Smooth muscle cell (in vitro differentiated cells): ENCODE measurements at regions not wholly inside any gene's neighbourhood (a gene's known extent, or its start where the extent isn't known, plus 50 kb on each side); places are given as distances from the start of the nearest gene placed in this dataset.
"Not testable (repeated sequence)": the region's sequence is repeated elsewhere in the genome, so short reads cannot be mapped to it uniquely, and the experiment has no call there.

Experiments used
- DNase-seq: peaks from one replicate; lab custom pipeline; 2025; ENCODE audit not compliant: unreplicated experiment; lab: John Stamatoyannopoulos, UW
- H2AFZ ChIP-seq: fragments of 200-600 bp; sonication (generic); 2 replicates; pipeline ENCODE4 v1.6.0; 2016; ENCODE audit warnings: antibody characterized with exemption, low read depth, mild to moderate bottlenecking
- H3F3A ChIP-seq: fragments of 200-600 bp; sonication (generic); 2 replicates; pipeline ENCODE4 v1.6.0; 2017; ENCODE audit warnings: antibody characterized with exemption, low read depth
- H3K27ac ChIP-seq: fragments of 200-600 bp; sonication (generic); 2 replicates; pipeline ENCODE4 v1.5.1; 2016; ENCODE audit warnings: low read depth, mild to moderate bottlenecking
- H3K27me3 ChIP-seq: fragments of 200-600 bp; sonication (generic); 2 replicates; pipeline ENCODE4 v1.6.1; 2016; ENCODE audit warnings: low read depth, mild to moderate bottlenecking
- H3K36me3 ChIP-seq: fragments of 200-600 bp; sonication (generic); 2 replicates; pipeline ENCODE4 v1.5.1; 2016; ENCODE audit warnings: low read depth
- H3K4me1 ChIP-seq: fragments of 200-600 bp; sonication (generic); 2 replicates; pipeline ENCODE4 v1.5.1; 2016; ENCODE audit warnings: low read depth
- H3K4me2 ChIP-seq: fragments of 200-600 bp; sonication (generic); 2 replicates; pipeline ENCODE4 v1.6.0; 2016; ENCODE audit warnings: mild to moderate bottlenecking
- H3K4me3 ChIP-seq: fragments of 200-600 bp; sonication (generic); 2 replicates; pipeline ENCODE4 v1.5.1; 2016; ENCODE audit warnings: mild to moderate bottlenecking
- H3K79me2 ChIP-seq: fragments of 200-600 bp; sonication (generic); 2 replicates; pipeline ENCODE4 v1.6.0; 2016; ENCODE audit warnings: low read depth, mild to moderate bottlenecking
- H3K9ac ChIP-seq: fragments of 200-600 bp; sonication (generic); 2 replicates; pipeline ENCODE4 v1.6.0; 2016; ENCODE audit warnings: low read depth
- H3K9me3 ChIP-seq: fragments of 200-600 bp; sonication (generic); replicated peaks from 2 replicates; pipeline ENCODE4 v1.5.1; 2016; ENCODE audit warnings: low read depth
- H4K20me1 ChIP-seq: fragments of 200-600 bp; sonication (generic); 2 replicates; pipeline ENCODE4 v1.6.0; 2016; ENCODE audit warnings: low read depth
- WGBS: methylation state at CpG from one replicate; pipeline ENCODE4 v1.1.7; 2016; ENCODE audit warnings: low lambda C conversion rate; 5-methylcytosine and 5-hydroxymethylcytosine counted together
- TF ChIP-seq, protein P1 (sequence below): fragments of 200-600 bp; sonication (generic); IDR thresholded peaks from 2 replicates; pipeline ENCODE4 v1.5.1; 2017; ENCODE audit warnings: borderline replicate concordance, mild to moderate bottlenecking, antibody characterized with exemption; ENCODE audit not compliant: insufficient read depth, poor library complexity, severe bottlenecking

DNA sequence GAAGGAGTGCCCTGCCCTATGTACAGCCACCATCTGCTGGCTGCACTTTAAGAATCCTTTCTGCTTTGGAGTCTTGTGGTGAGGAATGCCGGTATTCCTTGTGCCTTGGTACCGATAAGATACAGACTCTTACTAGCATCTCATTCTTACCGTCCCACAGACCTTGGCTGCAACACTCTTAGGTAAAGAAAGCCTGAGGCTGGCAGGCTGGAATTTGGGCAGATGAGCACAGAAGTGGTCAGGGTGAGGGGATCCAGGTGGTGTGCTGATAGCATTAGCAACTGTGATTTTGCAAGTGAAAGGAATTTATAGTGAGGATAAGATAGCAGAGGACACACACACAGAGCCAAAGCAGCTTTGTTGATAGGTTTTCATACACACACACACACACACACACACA, 198.1 kb downstream of the ENC1 start:
- Histone ChIP-seq H3K4me2 (no peak overlapping the region), H4K20me1 (no peaks in the 10 kb centered on the region), H3K9me3 (no peaks in the 10 kb centered on the region), H3K4me3 (no peak overlapping the region), H3K27me3 (no peaks in the 10 kb centered on the region), H3K4me1 (no peaks in the 10 kb centered on the region), H3K79me2 (no peaks in the 10 kb centered on the region), H3K27ac (no peak overlapping the region), H3K9ac (no peak overlapping the region), H3F3A (no peaks in the 10 kb centered on the region), H3K36me3 (no peaks in the 10 kb centered on the region), H2AFZ (no peak overlapping the region)
- TF ChIP-seq, protein P1, sequence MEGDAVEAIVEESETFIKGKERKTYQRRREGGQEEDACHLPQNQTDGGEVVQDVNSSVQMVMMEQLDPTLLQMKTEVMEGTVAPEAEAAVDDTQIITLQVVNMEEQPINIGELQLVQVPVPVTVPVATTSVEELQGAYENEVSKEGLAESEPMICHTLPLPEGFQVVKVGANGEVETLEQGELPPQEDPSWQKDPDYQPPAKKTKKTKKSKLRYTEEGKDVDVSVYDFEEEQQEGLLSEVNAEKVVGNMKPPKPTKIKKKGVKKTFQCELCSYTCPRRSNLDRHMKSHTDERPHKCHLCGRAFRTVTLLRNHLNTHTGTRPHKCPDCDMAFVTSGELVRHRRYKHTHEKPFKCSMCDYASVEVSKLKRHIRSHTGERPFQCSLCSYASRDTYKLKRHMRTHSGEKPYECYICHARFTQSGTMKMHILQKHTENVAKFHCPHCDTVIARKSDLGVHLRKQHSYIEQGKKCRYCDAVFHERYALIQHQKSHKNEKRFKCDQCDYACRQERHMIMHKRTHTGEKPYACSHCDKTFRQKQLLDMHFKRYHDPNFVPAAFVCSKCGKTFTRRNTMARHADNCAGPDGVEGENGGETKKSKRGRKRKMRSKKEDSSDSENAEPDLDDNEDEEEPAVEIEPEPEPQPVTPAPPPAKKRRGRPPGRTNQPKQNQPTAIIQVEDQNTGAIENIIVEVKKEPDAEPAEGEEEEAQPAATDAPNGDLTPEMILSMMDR: no peak
- 19% methylated on average over 3 of the region's 3 CpGs for WGBS
- DNase-seq: no peak

DNA sequence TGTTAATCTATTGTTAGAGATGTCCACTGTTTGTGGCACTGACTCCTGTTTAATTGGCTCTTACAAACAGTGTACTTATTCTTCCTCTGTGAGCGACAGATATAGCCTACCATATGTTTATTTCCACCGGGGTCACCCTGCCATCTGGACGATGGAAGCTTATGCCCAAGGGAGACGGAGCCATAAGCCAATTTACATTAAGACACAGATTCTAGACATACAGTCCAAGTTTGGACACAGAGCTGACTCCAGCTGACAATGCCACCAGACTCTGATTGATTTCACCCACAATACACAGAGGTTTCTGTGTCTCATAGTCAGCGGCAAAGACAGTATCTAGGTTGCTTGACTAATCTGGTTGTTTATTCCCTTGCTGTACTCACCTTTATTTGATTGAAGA, 198.9 kb downstream of the ENC1 start:
- Histone ChIP-seq H3K4me3 (no peak overlapping the region), H3K4me2 (no peak overlapping the region), H4K20me1 (no peaks in the 10 kb centered on the region), H3K27ac (no peak overlapping the region), H3K79me2 (no peaks in the 10 kb centered on the region), H3K9ac (no peak overlapping the region), H2AFZ (no peak overlapping the region), H3K27me3 (no peaks in the 10 kb centered on the region), H3K9me3 (no peaks in the 10 kb centered on the region), H3F3A (no peaks in the 10 kb centered on the region), H3K36me3 (no peaks in the 10 kb centered on the region), H3K4me1 (no peaks in the 10 kb centered on the region)
- WGBS: 71% methylated on average over 5 of the region's 5 CpGs
- DNase-seq: no peak
- TF ChIP-seq, protein P1: no peak

DNA sequence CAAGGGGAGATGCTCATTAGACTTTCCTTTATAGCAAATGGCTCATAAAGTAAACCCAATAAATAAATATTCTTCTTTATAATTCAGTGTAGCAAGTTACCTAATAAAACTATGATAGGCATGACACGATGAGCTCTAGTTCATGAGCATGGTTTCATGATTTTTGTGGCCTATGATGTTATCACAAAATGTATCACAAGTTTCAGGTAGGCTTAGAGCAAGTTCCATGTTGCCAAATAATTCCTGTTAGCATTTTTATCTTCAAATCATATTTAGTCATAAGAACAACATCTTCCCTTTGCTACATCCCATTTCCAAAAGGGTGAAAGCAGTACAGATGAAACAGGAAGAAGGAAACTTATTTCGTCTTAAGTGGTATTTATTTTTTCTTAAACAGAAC, 200.2 kb downstream of the ENC1 start:
- Histone ChIP-seq H3K27ac (no peak overlapping the region), H3K9me3 (no peaks in the 10 kb centered on the region), H3K4me1 (no peaks in the 10 kb centered on the region), H3K9ac (no peak overlapping the region), H3K4me2 (no peak overlapping the region), H4K20me1 (no peaks in the 10 kb centered on the region), H3K27me3 (no peaks in the 10 kb centered on the region), H3K4me3 (no peak overlapping the region), H3K79me2 (no peaks in the 10 kb centered on the region), H2AFZ (no peak overlapping the region), H3K36me3 (no peaks in the 10 kb centered on the region), H3F3A (no peaks in the 10 kb centered on the region)
- 99% methylated on average over 2 of the region's 2 CpGs for WGBS
- DNase-seq: no peak
- TF ChIP-seq, protein P1: no peak

DNA sequence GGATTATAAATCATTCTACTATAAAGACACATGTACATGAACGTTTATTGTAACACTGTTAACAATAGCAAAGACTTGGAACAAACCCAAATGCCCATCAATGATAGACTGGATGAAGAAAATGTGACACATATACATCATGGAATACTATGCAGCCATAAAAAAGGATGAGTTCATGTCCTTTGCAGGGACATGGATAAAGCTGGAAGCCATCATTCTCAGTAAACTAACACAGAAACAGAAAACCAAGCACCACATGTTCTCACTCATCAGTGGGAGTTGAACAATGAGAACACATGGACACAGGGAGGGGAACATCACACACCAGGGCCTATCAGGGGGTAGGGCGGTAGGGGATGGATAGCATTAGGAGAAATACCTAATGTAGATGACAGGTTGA, 202.7 kb downstream of the ENC1 start:
- peaks cover 21% of the 10 kb centered on the region for H3K4me1 ChIP-seq
- not testable (repeated sequence) for H4K20me1 ChIP-seq, H3F3A ChIP-seq, H2AFZ ChIP-seq, H3K9me3 ChIP-seq, H3K4me3 ChIP-seq, H3K27ac ChIP-seq, H3K27me3 ChIP-seq, H3K36me3 ChIP-seq, DNase-seq, H3K4me2 ChIP-seq, H3K79me2 ChIP-seq, H3K9ac ChIP-seq
- WGBS: 97% methylated on average over 2 of the region's 2 CpGs
